ENCODE measurements at regions not wholly inside any gene's neighbourhood (a gene's known extent, or its start where the extent isn't known, plus 50 kb on each side); places are given as distances from the start of the nearest gene placed in this dataset.

DNA sequence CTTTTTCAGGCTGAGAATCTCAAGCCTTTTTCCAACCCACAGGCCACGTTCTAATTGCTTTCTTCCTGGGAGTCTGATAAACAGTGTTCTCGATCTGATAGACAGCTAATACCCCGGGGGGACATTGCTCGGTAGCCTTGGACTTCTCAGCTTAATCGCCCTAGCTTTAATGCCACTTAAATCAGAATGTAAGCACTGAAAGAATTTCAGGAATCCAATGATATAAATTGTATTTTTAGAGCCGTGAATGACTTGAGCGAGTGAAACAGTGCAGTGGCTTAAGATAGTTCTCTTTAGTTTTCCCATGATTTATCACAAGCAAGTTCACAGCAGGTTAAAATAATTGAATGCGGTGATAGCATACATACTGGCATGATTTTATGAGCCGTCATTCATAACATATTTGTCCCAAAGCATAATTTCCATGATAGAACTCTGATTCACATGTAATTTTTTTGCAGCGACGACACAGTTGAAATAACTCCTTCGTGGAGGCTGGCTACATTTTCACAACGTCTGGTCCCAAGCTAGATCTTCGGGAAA lies 116.1 kb upstream of the MYOCD start:
- no peak for TF ChIP-seq BHLHE40 (IDR thresholded peaks at IDR 0.05; ENCODE audit: borderline replicate concordance)
- TF ChIP-seq FOXA1 (IDR thresholded peaks at IDR 0.05): no peak
- no peak for TF ChIP-seq LEF1 (IDR thresholded peaks at IDR 0.05; ENCODE audit: borderline replicate concordance)
- no peak for TF ChIP-seq SUZ12 (IDR thresholded peaks at IDR 0.05)
- no peak for TF ChIP-seq NFRKB (IDR thresholded peaks at IDR 0.05)
- TF ChIP-seq SP1 (IDR thresholded peaks at IDR 0.05): no peak
- TF ChIP-seq FOXM1 (IDR thresholded peaks at IDR 0.05; ENCODE audit: borderline replicate concordance): no peak
- TF ChIP-seq TARDBP (IDR thresholded peaks at IDR 0.05): no peak
